ENCODE measurements at regions not wholly inside any gene's neighbourhood (a gene's known extent, or its start where the extent isn't known, plus 50 kb on each side); places are given as distances from the start of the nearest gene placed in this dataset.
A peak's percentile ranks its signal among the peaks of the same experiment; 100 is the strongest.
"Not testable (repeated sequence)": the region's sequence is repeated elsewhere in the genome, so short reads cannot be mapped to it uniquely, and the experiment has no call there.

DNA sequence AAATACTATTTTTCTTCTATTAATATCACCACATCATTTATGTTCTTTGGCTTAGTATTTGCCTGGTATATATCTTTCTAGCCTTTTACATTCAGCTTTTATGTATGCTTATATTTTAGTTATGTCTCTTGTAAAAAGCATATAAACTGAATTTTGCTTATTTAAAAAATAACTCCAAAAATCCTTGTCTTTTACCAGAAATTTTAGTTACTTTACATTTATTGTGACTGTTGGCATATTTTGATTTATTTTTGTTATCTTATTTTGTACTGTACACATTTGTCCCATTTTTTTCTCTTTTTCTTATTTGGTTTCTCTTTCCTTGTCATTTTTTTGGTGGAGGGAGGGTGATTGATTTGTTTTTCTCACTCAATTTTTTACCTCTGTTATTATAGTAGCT, 169.6 kb downstream of the UACA start:
- no peak for DNase-seq (ENCODE audit: low read depth)
- TF ChIP-seq CTCF (IDR thresholded peaks at IDR 0.05; ENCODE audit: low read depth, low read length): no peak
- no peak overlapping the region for H3K4me3 ChIP-seq (ENCODE audit: low read depth, low read length)

DNA sequence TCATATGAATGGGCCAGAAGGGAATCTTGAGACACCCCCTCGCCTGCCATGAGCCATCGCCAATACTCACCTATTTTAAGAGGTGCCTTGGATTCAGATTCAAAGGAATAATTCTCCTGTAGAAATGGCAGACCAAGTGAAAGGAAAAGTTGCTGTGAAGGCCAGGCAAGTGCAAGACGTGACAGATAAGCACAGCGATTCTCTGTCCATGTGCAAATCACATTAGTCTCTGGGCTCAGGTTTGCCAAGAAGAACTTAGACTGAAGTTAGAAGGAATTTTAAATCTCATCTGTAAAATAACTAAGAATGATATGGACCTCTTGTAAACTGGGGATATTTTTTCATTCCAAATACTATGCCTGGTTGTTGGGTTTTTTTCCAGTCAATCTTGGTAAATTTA, 173.6 kb downstream of the UACA start:
- no peak for TF ChIP-seq POLR2A (IDR thresholded peaks at IDR 0.05; ENCODE audit: extremely low read depth, insufficient read length)
- no peak overlapping the region for H3K4me3 ChIP-seq (ENCODE audit: low read depth, low read length)
- peak; percentile 46 for DNase-seq (ENCODE audit: low read depth)

DNA sequence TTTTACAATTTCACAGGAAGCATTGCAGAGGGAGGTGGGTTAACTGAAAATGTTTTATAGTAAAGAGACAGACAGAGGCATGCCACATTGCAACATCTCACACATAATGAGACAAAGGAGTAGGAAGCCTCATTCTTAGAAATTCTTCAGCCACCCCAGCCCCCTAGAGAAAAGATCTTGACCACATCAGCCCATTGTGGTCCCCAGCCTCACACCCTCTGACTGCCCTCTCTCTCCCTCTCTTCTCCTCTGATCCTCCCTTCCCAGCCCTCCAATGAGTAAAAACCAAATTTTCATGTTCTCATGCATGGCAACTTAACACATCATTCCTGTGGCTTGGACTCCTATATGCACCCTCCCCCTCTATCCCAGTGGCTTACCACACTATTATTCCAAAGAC, 174.1 kb downstream of the UACA start:
- TF ChIP-seq, protein P1, sequence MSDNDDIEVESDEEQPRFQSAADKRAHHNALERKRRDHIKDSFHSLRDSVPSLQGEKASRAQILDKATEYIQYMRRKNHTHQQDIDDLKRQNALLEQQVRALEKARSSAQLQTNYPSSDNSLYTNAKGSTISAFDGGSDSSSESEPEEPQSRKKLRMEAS (IDR thresholded peaks at IDR 0.05; ENCODE audit: low read depth, low read length): peak; percentile 85
- TF ChIP-seq CTCF (IDR thresholded peaks at IDR 0.05; ENCODE audit: low read depth, low read length) (no peak), MYC (IDR thresholded peaks at IDR 0.05; ENCODE audit: low read depth, low read length) (peak; percentile 90), POLR2A (IDR thresholded peaks at IDR 0.05; ENCODE audit: extremely low read depth, insufficient read length) (no peak)
- DNase-seq (ENCODE audit: low read depth): peak; percentile 97
- no peak overlapping the region for H3K4me3 ChIP-seq (ENCODE audit: low read depth, low read length)

DNA sequence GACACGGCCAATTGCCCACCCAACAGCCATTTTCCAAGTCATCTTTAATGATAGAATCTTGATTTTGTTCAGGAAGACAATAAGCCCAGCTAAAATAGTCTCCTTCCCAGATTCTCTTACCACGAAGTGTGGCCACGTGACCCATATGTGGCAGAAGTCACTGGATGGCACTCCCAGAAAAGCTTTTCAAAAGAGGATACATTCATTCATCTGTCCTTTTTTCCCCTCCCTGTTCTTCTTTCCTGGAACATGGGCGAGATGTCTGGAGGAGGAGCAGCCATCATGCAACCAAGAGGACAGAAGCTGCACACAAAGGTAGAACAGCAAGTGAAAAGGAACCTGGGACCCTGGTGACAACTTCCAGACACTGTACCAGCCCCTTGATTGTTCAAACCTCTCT, 174.7 kb downstream of the UACA start:
- TF ChIP-seq MYC (IDR thresholded peaks at IDR 0.05; ENCODE audit: low read depth, low read length) (0 out of 2 replicates have a peak, but pooled peaks have one; percentile 18), CTCF (IDR thresholded peaks at IDR 0.05; ENCODE audit: low read depth, low read length) (no peak)
- TF ChIP-seq, protein P1 (IDR thresholded peaks at IDR 0.05; ENCODE audit: low read depth, low read length): peak; percentile 58
- no peak for DNase-seq (ENCODE audit: low read depth)
- peak overlapping the region; percentile 46 for H3K4me3 ChIP-seq (ENCODE audit: low read depth, low read length)

DNA sequence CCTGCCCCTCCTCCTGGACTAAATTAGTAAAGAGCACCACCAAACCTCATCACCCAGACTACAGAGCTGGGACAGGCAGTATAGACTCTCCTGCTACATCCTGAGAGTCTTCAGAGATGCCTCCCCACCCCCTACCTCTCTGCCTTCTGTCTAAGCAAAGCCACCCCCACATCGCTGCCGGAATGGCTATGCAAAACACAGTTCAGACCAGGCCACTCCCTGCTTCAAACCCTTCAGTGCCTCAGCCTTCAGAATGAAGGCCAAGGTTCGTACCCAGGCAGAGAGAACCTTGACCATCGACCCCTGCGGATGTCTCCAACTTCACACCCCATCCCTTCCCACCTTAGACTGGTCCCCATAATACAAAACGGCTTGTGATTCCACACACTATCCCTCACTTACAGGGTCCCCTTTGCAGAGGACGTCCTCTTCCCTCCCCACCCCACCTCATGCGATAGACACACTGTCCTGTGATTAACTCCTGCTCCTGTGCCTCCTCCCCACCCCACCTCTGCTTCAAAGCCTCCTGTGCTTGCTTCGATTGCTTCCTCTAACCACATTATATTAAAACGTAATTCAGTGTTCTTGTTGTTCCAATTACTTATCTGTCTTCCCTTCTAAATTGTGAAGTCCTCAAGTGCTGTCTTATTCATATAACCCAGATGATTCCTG, 175.3 kb downstream of the UACA start:
- TF ChIP-seq POLR2A (IDR thresholded peaks at IDR 0.05; ENCODE audit: extremely low read depth, insufficient read length) (peak; percentile 58), MYC (IDR thresholded peaks at IDR 0.05; ENCODE audit: low read depth, low read length) (no peak), CTCF (IDR thresholded peaks at IDR 0.05; ENCODE audit: low read depth, low read length) (no peak)
- TF ChIP-seq, protein P1 (IDR thresholded peaks at IDR 0.05; ENCODE audit: low read depth, low read length): peak; percentile 27; the same call in 1 of the 2 replicates
- DNase-seq (ENCODE audit: low read depth): peak; percentile 93
- H3K4me3 ChIP-seq (ENCODE audit: low read depth, low read length): peak overlapping the region; percentile 46

GRCh38 chr15:70587012-70587634, 176.2 kb downstream of the UACA start:
- not testable (repeated sequence) for H3K4me3 ChIP-seq (ENCODE audit: low read depth, low read length); DNase-seq (ENCODE audit: low read depth)

DNA sequence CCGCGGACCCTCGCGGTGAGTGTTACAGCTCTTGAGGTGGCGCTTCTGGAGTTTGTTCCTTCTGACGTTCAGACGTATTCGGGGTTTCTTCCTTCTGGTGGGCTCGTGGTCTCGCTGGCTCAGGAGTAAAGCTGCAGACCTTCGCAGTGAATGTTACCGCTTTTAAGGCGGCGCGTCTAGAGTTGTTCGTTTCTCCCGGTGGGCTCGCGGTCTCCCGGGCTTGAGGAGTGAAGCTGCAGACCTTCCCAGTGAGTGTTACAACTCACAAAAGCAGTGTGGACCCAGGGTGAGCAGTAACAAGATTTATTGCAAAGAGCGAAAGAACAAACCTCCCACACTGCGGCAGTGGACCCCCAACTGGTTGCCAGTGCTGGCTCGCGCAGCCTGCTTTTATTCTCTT, 177.1 kb downstream of the UACA start:
- DNase-seq (ENCODE audit: low read depth): peak; percentile 27
- peak; percentile 42 for TF ChIP-seq POLR2A (IDR thresholded peaks at IDR 0.05; ENCODE audit: extremely low read depth, insufficient read length)
- no peak for TF ChIP-seq CTCF (IDR thresholded peaks at IDR 0.05; ENCODE audit: low read depth, low read length)
- H3K4me3 ChIP-seq (ENCODE audit: low read depth, low read length): peak overlapping the region; percentile 60
